DMS153 treated with DMSO at 0.1 percent for 48 hours (cell line): ENCODE measurements at regions not wholly inside any gene's neighbourhood (a gene's known extent, or its start where the extent isn't known, plus 50 kb on each side); places are given as distances from the start of the nearest gene placed in this dataset.
A peak's percentile ranks its signal among the peaks of the same experiment; 100 is the strongest.

Experiments used
- DNase-seq: peaks from one replicate; lab custom pipeline; 2025; ENCODE audit not compliant: unreplicated experiment; lab: John Stamatoyannopoulos, UW

DNA sequence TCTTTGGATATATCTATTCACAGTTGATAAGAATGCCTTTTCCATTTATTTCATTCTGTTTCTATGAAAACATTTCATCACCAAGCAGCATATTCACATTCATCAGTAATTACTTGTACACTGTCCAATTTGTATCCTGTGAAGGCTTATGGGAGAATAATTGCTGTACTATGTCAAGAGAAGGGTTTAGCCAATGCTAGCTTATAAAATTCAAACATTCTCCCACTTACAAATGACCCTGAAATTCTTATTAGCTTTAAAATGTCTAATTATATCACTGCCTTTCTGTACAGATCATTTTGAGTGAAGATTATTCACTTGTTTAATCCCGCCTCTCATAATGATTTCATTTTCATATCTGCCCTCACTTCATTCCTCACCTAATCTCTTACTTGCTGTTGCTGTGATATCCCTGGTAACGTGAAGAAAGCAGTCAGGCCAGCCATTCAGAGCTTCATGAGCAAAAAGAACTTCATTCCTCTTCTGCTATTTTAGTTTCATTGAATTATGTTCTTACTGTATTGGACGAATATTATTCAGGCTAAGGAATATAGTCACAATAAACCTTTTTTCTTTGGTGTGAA lies 778.7 kb downstream of the OLFM4 start:
- DNase-seq = no peak

- no peak for DNase-seq
Observed at GRCh38 chr13:53821632-53822031, 793.0 kb downstream of the OLFM4 start.

- no peak for DNase-seq
Observed at GRCh38 chr13:53822136-53822535, 793.5 kb downstream of the OLFM4 start.

- no peak for DNase-seq
Observed at GRCh38 chr13:53839461-53839860, 810.8 kb downstream of the OLFM4 start.

- no peak for DNase-seq
Observed at GRCh38 chr13:53844473-53845146, 816.0 kb downstream of the OLFM4 start.

DNA sequence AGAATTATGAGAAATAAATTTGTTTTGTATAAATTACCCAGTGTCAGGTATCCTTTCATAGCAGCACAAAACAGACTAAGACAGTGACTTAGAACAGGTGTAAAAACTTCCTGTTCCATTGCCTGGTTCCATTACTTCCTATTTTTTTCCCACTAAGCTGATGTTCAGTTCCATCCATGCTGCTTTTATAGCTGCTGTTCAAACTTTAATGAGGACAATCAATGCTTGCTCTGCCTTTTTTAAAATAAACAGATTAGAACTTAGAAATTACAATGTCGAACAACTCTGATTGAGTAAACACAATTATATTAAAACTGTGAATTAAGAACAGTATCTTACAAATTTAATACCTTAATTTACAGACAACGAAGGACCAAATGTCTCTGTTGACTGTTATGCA lies 818.9 kb downstream of the OLFM4 start:
- DNase-seq = no peak

DNA sequence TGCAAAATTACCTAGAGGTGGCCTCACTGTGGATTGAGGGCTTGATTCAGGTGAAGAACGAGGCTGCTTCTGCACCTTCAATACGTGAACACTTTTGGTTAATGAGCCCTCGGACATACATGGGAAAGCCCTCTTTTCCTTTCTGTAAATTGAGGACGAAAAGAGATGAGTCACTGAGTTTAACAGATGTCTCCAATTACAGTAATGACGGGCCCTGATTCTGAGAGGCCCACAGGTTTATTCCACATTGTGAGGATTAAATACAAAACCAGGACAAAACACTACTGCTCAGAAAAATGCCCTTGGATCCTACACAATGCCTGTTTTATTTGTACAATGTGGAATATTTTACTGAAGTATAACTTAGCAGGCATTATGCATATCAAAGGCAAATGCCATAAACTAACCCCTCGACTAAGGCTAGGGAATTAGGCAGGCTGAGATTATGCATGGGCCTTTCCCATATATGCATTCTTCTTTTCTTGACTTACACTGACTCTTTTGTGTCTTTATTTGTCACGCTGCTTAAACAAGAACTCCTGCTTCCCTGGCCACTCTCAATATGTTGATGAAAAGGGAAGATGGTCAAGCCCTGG lies 819.9 kb downstream of the OLFM4 start:
- DNase-seq = no peak

DNA sequence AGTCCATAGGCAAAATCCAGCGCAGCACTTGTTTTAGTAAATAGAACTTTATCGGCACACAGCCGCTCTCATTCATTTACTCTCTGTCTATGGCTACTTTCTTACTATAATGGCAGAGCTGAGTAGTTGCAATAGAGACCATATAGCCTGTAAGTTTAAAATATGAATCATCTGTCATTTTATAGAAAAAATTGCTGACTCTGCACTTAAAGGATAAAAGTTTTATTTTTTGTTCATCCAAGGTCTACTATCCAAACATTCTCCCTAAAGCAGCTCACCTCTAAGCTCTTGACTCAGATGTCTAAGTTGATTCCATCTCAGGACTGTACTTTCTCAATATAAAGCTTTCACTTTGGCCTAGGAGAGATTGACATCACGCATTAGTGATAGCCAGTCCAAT lies 825.7 kb downstream of the OLFM4 start:
- DNase-seq = no peak

- no peak for DNase-seq
Observed at GRCh38 chr13:53856573-53857195, 828.1 kb downstream of the OLFM4 start.

- DNase-seq = no peak
Observed at GRCh38 chr13:53863520-53863919, 834.9 kb downstream of the OLFM4 start.

DNA sequence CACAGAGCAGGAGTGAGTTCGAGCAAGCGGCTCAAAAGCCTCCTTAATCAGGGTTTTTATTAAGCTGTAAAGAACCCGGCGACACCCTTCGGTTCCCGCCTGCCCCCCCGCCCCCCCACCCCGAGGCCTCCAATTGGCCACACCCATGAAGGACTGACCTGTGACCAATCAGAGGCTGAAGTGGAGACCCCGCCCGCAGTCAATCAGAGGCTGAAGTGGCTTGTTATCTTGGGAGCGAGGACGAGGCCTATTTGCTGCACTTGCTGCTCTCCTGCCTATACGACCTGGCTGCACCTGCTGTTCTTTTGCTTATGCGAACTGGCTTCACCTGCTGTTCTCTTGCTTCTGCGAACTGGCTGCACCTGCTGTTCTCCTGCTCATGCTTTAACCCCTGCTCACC lies 844.9 kb downstream of the OLFM4 start:
- DNase-seq = peak; percentile 90

GRCh38 chr13:53878861-53879260 lies 850.2 kb downstream of the OLFM4 start:
- no peak for DNase-seq

DNA sequence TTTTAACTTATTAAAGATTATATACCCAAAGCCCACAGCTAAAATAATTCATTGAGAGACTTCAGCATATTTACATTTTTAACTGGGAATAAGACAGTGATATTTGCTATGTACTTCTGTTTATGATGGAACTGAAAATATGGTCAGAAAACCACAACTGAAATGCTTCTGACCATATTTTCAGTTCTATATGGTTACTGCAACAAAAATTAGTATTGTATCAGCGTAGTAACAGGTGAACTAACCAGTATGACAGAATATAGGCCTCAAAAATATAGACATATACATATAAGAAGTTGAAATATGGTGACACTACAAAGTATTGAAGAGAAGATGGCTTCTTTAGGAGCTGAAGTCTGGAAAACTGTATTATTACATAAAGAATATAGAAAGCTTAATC lies 857.4 kb downstream of the OLFM4 start:
- no peak for DNase-seq

GRCh38 chr13:53890696-53891095 lies 862.1 kb downstream of the OLFM4 start:
- DNase-seq = no peak

GRCh38 chr13:53901593-53901992 lies 873.0 kb downstream of the OLFM4 start:
- no peak for DNase-seq

DNA sequence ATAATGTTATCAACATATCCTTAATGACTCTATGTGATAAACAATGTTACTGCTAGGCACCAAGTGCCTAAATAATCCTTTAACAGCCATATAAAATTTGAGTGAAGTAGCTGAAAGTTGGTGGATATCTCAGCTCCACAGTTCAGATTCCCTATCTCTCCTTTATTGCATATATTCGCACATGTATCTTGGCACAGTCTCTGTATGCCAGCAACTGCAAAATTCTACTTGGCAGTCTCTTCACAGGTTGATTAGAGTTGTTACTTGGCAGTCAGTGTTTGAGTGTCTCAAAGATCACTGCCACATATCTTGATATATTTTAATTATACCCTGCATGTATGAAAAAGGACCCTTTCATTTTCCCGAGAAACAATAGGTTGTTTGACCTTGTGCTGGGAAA lies 879.3 kb downstream of the OLFM4 start:
- DNase-seq = no peak

DNA sequence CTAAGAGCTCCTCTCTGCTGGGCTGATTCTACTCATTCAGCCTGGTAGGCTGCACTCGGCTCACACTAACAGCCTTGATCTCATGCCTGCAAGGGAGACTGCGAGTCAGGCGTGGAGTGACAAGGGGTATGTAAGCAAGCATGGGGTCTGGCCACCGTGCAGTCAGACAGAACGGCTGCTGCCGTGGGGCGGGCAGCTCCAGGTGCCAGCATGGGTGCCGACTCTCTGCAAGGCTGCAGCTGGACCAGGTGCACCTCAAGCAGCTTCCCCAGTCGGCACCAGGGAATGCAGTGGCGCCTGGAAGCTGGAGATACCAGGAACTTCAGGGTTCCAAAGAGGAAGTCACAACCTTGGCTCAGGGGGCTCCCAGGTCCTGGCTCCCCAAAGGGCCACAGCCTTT lies 892.3 kb downstream of the OLFM4 start:
- DNase-seq = no peak

GRCh38 chr13:53921473-53921872 lies 892.9 kb downstream of the OLFM4 start:
- no peak for DNase-seq

DNA sequence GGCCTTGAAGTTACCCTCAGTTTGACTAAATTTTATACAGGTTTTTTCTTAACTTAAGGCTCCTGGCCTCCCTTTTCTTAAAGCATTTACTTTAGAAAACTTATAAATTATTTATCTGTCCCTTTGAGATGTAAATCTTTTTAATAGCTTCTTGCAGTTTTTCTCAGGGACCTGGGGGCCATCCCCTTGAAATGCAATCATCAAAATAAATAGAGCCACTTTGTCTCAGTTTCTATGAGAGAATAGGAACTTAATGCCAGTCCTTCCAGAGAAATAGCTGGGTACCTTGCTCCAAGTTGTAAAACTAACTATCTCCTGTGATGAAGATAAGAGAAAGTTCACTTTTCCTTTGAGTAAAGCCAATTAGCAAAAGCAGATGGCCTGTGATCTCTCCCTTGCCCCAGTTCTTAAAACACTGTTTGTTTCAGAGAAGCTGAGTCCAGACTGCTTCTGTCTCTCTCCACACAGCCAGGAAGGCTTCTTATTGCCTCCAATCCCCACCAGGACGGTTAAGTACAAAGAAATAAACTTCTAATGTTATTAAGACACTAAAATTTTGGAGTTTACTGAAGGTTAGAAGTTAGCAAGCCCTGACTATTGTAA lies 913.1 kb downstream of the OLFM4 start:
- DNase-seq = no peak

- no peak for DNase-seq
Observed at GRCh38 chr13:53946500-53946899, 917.9 kb downstream of the OLFM4 start.

- DNase-seq = no peak
Observed at GRCh38 chr13:53953183-53953582, 924.6 kb downstream of the OLFM4 start.
